Fibroblast of skin of right quadriceps (primary cell): ENCODE measurements at regions not wholly inside any gene's neighbourhood (a gene's known extent, or its start where the extent isn't known, plus 50 kb on each side); places are given as distances from the start of the nearest gene placed in this dataset.
"Not testable (repeated sequence)": the region's sequence is repeated elsewhere in the genome, so short reads cannot be mapped to it uniquely, and the experiment has no call there.

Experiments used
- DNase-seq: peaks from one replicate; pipeline ENCODE4 v3.0.0-alpha.2; 2013

GRCh38 chr1:203999618-204000017 is 73.3 kb upstream of the SOX13 start:
- DNase-seq, result no peak

DNA sequence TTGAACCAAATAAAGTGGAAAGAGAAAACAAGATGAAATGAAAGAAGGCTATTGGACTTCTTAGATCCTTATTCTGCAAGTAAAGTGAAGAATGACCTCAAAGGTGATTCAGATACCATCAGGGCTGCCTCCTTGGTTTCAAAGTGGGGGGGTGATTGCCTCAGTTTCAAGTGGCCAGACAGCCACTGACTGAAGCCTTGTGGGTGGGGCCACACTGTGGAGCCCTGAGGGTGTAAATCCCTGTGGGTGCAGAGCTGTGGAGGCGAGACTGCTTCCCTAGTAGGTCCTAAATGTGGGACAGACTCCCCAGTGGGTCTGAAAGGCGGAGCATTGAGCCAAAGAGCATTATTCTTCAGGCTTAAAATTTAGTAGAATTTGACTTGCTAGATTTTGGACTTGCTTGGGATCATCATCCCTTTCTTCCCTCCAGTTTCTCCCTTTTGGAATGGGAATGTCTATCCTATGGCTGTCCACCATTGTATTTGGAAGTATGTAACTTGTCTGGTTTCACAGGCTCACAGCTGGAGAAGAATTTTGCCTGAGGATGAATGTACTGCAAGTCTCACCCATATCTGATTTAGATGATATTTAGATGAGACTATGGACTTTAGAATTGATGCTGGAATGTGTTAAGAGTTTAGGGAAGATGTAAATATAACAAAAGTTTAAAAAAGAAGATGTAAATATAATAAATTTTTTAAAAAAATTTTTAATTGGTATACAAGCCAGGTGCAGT is 71.6 kb upstream of the SOX13 start:
- DNase-seq, result no peak

- DNase-seq, result no peak
These were observed 70.3 kb upstream of the SOX13 start for GRCh38 chr1:204002614-204003013.

DNA sequence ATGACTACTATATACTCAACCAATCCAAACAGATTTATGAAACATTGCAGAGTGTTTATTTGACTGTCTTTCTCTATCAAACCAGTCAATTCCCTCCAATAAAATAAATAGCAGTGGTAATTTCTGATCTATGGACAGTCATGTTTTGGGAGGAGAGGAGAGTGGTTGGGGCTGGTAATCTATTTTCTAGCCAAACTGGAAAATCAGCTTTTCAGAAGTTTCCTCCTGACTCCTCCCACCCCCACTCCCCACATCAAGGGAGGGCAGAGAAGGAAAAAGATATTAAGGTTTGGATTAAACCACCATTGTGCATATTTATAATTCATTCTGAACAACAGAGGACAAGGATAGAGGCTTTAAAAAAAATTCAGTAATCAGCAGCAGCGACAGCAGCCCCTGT is 69.4 kb upstream of the SOX13 start:
- DNase-seq, result no peak

DNA sequence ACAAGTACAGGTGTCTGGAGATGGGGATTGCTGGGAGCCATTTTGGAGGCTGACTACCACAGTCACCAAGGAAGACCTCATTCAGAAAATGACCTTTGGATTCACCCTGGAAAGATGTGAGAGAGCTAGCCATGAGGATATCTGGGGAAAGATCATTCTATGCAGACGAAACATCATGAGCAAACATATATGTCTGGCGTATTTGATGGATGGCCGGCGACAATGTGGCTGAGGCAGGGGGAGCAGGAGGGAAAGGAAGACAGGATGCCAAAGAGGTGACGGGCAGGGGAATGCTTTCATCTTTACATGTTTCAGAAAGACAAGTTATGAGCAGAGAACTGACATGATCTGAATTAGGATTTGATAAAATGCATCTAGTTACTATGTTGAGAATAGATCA is 61.5 kb upstream of the SOX13 start:
- no peak for DNase-seq

DNA sequence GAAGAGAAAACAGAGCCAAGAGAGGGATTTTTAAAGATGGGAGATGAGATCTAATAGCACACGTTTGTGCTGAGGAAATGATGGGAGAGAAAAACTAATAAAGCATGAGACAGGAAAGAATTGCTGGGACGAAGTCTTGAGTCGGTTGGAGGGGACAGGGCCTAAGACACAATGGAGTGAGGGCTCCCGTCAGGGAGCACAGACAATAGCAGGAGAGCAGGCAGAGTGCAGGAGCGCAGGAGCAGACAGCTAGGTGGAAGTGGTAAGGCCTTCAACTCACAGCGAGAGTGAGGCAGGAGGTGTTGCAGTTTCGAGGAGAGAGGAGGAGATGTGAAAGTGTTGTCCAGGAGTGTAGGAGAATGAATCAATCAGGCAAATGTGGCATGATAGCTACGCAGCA is 59.9 kb upstream of the SOX13 start:
- no peak for DNase-seq

DNA sequence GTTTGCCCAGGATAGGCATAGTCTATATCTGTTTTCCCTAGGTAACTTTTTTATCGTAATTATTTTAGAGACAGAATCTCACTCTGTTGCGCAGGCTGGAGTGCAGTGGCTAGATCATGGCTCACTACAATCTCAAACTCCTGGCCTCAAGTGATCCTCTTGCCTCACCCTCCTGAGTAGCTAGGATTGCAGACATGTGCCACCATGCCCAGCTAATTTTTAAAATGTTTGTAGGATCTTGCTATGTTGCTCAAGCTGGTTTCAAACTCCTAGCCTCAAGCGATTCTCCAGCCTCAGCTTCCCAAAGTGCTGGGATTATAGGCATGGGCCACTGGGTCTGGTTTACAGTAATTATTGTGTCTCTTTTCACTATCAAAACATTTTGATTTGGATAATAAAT is 58.6 kb upstream of the SOX13 start:
- no peak for DNase-seq

DNA sequence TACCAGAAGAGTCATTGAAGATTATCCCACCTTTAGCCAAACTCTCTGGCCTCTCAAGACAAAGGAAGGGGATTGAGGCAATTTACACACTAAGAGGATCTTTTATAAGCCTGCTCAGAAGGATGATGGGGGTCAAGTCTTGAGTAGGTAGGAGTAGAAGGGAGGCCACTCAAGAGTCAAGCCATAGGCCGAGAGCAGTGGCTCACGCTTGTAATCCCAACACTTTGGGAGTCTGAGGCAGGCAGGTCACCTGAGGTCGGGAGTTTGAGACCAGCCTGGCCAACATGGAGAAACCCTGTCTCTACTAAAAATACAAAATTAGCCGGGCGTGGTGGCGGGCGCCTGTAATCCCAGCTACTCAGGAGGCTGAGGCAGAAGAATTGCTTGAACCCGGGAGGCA is 58.0 kb upstream of the SOX13 start:
- DNase-seq, result not testable (repeated sequence)

DNA sequence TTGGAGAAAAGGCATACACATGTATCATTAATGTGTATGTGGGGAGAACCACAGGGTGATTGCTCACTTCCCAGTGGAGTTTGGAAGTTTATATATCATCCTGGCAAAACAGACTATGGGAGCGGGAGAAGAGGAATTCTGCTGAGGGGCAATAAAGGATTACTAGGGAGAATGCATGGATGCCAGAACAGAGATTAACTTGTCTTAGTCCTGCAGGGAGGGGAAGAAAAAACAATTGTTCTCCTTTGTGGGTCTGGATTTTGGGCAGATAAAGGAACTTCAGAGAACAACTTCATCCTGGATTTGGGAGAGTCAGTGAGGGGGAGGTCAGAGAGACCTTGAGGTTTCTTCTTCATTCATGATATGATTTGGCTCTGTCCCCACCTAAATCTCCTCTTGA is 55.9 kb upstream of the SOX13 start:
- no peak for DNase-seq

GRCh38 chr1:204018460-204018859 is 54.5 kb upstream of the SOX13 start:
- DNase-seq, result no peak
